Stimulated activated CD4-positive, alpha-beta T cell treated with anti-CD3 and anti-CD28 coated beads, TNF-alpha, amount 100 ng/mL, for 48 hours (primary cell): ENCODE measurements at regions not wholly inside any gene's neighbourhood (a gene's known extent, or its start where the extent isn't known, plus 50 kb on each side); places are given as distances from the start of the nearest gene placed in this dataset.

ENCODE experiments used
- DNase-seq, 3 donors: peaks; one replicate each; pipeline ENCODE4 v3.0.0-alpha.2; 2020; ENCODE audit warnings: low read depth in 3 of 3

DNA sequence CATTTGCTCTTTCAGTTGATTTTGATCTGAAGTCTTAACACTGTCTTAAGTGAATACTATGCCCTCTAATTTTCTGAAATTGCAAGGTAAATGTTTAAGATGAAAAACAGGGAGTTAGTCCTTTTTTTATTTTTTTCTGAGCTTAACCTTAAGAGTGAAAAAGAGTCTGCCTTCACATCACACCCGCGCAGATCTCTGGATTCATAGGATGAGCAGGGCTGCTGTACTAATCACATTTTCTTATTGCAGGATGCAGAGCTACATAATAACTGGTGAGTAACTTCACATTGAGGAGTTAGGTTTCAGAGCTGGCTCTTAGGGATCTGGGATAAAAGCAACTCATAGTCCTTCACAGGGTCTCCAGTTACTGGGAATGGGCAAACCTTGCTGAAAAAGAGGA is 188.7 kb upstream of the ATP1B1 start:
- no peak for DNase-seq

GRCh38 chr1:168918860-168919741 is 187.4 kb upstream of the ATP1B1 start:
- no peak for DNase-seq

DNA sequence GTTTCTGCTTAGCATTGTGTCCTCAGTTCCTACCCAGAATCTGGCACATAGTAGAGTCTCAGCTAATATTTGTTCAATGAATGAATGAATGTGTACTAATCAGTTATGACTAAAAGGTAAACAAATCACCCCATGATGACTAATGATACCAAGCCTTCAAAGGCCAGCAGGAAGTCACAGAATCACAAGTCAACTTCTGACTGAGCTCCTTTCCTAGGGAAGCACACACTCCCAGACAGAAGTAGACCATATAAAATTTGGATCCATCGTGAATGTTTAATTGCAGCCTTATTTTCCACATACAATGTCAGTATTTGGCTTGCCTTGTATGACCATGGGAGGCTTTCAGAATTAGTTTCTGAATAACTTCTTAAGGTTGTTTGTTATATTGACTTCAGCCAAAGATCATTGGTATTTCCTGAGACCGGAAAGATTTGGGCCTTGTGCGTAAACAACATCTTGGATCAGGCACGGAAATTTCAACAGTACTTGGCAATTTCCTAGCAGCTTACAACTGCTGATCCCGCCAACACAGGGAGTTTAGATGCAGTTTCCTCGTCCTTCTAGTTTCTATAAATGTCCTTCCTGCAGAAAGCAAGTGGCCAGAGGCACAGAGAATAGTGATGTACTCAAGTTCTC is 185.9 kb upstream of the ATP1B1 start:
- no peak for DNase-seq

DNA sequence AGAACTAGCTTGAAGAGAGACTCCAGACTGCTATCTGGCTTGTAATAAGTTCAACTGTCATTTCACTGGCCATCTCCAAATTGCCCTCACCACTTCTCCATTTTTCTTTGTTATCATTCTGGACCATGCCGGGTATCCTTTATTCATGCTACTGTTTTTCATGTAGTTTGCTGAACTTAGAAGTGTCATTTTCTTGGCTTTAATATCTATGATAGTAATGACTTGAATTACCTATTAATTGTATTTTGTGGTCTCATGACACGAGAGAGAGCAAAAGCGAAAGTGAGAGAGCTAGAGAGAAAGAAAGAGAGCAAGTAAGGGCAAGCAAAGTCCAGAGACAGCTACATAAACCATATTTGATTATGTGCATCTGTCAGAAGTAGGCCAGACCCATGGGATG is 184.9 kb upstream of the ATP1B1 start:
- no peak for DNase-seq

DNA sequence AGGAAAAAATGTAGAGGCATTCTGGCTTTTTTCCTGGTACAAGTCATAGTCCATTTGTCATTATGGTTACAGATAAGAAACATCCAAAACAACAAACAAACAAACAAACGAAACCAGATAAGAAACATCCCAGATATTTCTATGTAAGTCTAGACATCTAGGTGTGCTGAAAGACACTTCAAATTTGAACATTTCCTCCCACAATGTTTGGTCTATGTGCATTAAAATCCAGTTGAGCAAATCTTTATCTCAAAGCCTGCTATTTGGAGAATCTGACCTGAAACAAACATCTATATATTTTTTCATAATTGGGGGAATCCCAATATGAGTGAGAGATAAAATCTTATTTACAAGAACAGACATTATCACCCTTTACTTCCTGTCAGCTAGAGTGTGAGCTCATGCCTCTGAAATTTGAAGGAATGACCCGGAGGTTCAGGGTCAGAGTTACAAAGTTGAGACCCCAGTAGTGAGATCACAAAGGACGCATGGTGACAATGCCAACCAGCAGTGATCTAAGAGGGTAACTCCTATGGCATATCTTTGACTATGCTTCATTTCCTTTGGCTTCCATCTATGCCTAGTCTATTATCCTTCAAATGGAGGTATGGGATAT is 182.9 kb upstream of the ATP1B1 start:
- DNase-seq = no peak

DNA sequence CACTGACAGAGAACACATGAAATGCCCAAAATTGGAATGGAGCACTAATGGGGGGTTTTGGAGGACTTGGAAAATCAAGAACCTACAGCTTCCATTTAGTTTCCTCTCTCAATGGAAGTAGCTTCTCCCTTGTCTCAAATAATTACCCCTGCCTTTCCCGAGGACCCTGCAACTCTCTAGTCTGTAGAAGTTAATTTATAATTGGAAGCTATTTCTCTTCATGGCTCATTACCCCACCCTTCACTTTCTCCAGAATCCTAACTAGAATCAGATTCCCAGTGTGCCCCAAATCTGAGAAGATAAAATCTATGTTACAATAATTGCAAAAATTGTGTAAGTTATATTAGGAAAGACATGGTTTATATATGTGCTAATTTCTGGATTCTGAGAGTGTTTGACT is 181.5 kb upstream of the ATP1B1 start:
- DNase-seq = no peak

- DNase-seq = no peak
Measured at GRCh38 chr1:168926236-168926635, 180.3 kb upstream of the ATP1B1 start.

DNA sequence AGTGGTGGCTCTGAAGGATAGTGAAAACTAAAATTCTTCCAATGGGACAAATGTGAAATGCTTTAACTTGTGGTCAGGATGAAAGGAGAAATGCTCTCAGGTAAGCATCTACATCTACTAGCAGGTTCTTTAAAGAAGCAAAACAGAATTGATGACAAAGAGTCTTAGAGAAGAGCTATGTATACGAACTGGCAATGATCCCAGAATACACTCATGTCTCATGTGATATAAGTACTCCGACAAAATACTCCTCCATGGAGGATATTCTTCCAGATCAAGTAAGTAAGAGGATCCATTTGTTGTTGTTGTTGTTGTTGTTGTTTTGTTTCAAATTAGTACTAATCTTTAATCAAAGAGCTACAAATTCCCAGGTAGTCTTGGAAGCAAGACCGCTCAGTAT is 174.0 kb upstream of the ATP1B1 start:
- DNase-seq = no peak

- no peak for DNase-seq
Measured at GRCh38 chr1:168933141-168933805, 173.2 kb upstream of the ATP1B1 start.

DNA sequence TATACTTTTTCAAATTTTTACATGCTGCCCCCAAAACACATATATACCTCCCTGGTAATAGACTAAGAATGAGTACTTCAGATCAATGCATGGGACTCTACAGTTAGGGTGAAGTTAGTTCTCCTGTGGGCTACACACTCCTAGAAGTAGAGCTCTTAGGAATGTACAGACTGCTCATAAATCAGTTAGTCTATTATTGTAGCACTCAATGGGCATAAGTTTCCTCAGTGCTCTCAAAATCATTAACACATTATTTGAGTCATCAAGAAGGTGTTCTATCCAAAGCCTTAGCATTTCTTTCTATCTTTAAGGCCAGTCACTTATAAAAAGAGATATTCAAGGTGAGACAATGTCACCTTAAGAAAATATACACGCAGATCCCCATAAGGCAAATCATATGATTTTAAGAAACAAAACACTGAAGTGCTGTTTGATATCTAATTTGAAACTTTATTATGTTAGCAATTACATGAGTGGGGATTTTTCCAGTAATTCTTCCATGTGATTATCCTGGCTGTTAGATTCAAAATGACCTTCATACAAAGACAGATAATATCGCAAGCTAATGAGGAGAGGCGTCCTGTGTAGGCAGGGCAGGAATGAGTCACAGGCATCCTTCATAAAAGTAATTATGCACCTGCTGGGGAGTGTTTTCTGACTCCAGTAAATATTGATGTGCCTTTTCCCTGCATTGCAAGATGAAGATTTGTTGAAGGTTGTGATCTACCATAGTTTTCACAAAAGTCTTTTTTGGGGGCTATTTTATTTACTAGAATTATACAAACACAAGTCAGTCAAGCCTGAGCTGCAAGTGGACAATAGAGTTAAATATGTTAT is 167.2 kb upstream of the ATP1B1 start:
- no peak for DNase-seq

GRCh38 chr1:168939947-168940223 is 166.6 kb upstream of the ATP1B1 start:
- DNase-seq = no peak

- DNase-seq = no peak
Measured at GRCh38 chr1:168941640-168942039, 164.8 kb upstream of the ATP1B1 start.

- no peak for DNase-seq
Measured at GRCh38 chr1:168942165-168942564, 164.3 kb upstream of the ATP1B1 start.

GRCh38 chr1:168945870-168946269 is 160.6 kb upstream of the ATP1B1 start:
- no peak for DNase-seq

GRCh38 chr1:168947041-168947440 is 159.4 kb upstream of the ATP1B1 start:
- DNase-seq = no peak

- DNase-seq = no peak
Measured at GRCh38 chr1:168949672-168950071, 156.8 kb upstream of the ATP1B1 start.

GRCh38 chr1:168957818-168958217 is 148.7 kb upstream of the ATP1B1 start:
- no peak for DNase-seq

- DNase-seq = no peak
Measured at GRCh38 chr1:168958562-168959289, 147.8 kb upstream of the ATP1B1 start.

DNA sequence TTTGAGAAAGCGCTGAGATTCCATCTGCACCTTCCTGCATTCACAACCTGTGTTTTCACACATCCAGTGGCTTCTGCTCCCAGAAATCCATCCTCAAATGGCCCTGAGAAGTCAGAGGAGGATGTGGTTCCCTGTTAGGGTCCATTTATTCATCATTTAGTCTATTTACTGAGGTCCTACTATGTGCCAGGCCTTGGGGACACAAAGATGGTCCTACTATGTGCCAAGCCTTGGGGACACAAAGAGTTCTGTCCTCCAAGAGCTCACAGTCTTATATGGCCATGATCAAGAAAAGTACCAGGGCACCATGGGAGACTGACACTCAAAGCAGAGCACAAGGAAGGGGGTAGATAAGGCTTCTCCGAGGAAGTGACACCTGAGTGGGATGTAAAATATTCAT is 147.1 kb upstream of the ATP1B1 start:
- no peak for DNase-seq

DNA sequence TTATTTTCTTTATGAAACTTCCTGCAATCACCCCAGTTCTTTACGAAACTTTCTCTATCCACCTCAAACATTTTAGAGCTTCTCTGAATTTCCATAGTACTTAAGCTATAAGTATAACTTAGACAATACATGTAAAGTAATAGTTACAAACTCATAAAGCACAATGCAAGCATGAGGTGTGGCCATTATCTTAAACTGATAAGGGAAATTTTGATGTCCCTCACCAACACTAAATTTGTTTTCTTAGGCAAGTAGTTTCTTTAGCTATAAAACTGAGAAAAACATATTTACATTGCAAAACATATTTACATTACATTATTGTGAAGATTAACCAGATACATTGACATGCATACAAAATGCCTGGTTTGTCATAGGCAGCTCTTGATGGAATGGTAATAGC is 146.4 kb upstream of the ATP1B1 start:
- no peak for DNase-seq

- DNase-seq = no peak
Measured at GRCh38 chr1:168960595-168960994, 145.9 kb upstream of the ATP1B1 start.
